Head of caudate nucleus (tissue), 42 donors: ENCODE measurements at regions not wholly inside any gene's neighbourhood (a gene's known extent, or its start where the extent isn't known, plus 50 kb on each side); places are given as distances from the start of the nearest gene placed in this dataset.

Experiments used
- DNase-seq, 42 donors: peaks; one replicate each; pipeline versions ENCODE4 v3.0.0 to v3.0.0-alpha.2; 2020 to 2021; ENCODE audit warnings: mixed read lengths in 7 of 42
- intact Hi-C: fragments of 100-400 bp; cut with DNase I; formaldehyde crosslinking; loops from one replicate; pipeline ENCODE4 v1.15.0; 2022

DNA sequence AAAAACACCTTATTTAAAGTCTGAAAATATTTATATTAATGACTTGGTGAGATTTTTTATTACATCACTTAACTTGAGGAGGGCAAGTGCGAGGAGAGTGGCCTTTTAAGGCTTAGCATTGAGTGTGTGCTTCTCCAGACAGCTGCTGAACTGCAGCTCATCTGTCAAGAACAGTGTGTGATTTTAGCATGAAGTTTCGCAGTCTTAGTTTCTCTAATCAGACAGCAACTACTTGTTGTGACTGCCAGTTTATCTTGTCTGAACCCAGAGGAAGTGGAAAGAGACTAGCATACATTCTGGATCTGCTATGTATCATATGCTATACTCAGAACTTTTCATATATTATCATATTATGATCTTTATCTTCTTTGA, 291.7 kb upstream of the ROPN1 start:
- peak in 1 of 42 donors; percentile 16 for DNase-seq
- intact Hi-C loops, result no loop called here

DNA sequence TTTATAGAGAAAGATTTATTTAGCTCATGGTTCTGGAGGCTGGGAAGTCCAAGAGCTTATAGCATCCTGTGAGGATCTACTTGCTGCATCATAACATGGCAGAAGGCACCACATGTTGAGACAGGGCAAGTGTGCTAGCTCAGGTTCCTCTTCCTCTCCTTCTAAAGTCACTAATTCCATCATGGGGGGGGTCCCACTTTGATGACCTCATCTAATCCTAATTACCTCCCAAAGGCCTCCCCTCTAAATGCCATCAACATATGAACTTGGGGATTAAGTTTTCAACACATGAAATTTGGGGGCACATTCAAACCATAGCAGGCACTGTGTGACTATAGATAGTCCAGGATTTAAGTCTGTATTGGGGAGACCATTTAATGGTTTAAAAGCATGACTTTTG, 297.1 kb upstream of the ROPN1 start:
- peak in 1 of 42 donors; percentile 3 for DNase-seq
- intact Hi-C loops, result no loop called here

DNA sequence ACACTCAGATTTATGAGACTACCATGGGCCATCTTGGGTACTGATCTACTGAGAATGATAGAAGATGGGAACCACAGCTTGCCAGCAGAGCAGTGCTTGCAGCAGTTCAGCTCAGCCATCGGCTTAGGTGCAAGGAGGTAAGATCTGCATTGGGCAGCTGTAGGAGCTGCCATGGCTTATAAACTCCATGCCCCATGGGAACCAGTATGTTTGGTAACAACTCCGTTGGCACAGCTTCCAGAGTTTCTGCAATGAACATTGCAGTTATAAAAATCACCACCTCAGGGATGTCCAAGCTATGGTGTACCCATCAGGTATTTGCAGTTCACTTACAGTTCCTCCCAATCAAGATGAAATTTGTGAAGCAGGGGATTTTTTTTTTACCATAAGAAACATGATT, 299.1 kb upstream of the ROPN1 start:
- intact Hi-C loops, result no loop called here
- DNase-seq, result peak in 1 of 42 donors; percentile 5

DNA sequence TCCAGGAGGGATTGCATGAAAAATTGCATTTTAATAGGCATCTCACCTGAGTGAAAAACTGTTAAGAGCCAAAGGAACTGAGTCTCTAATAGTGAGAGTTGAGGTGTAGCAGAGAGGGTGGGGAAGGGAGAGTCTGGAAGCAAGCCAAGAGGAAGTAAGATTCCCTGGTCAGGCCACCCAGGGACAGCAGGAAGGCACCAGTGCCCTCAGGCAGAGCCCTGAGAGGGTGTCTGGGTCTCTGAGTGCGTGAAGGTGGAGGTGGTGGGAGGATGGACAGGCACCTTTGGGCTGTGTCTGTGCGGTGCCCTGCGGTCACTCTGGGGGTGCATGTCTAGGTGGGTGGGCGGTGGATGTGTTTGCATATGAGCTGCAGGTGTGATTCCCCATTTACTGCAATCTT, 300.4 kb upstream of the ROPN1 start:
- DNase-seq, result peak in 1 of 42 donors; percentile 21
- intact Hi-C loops, result no loop called here

DNA sequence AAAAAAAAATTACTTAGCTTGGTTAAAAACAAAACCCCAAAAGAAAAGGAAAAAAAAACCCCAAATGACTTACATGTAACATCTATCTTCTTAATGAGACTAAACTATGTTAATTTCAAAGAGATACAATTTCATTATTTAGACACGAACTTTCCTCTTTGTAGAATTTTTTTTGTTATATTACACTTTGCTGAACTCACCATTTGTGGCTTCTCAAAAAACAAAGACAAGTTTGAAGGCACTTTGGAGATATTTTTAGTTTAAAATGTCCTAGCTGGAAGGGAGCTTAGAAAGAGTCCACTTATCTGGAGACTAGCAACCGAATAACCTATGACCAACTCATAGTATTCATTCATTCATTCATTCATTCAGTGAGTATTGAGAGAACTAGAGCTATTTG, 301.7 kb upstream of the ROPN1 start:
- intact Hi-C loops, result no loop called here
- no peak for DNase-seq

DNA sequence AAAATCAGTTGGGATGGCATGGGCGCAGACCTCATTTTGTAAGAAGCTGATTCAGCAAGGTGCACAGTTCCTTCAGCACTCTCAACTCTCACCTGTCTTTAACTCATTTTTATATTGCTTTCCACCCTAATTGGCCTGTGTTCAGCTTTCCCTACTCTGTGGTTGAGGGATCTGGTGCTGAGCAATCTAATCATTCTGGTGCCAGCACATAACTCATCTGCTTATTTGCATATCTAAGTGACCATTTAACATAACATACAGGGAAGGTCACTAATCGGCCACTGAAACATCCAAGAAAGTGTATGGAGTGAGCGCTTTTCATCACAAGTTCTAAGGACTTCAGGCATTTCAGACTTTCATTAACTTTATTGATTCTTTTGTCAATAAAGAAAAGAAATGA, 303.4 kb upstream of the ROPN1 start:
- intact Hi-C loops, result no loop called here
- no peak for DNase-seq

DNA sequence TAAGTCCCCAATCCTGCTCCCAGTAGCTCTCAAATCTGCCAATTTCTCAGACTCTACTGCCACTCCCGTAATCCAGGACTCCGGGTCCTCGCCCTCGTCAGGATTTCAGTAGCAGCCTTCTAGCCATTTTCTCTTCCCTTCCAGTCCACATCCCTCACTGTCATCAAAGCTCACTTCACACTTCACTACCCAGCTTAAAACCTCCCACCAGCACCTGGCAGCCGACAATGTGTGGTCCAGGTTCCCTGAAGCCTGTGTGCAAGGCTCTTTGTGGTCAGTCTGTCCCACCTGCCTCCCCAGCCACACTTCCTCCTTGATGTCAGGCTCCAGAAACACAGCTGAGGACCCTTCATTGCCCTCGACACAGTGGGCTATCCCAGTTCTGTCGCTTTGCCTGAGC, 304.5 kb upstream of the ROPN1 start:
- DNase-seq, result peak in 1 of 42 donors; percentile 12
- intact Hi-C loops, result no loop called here

DNA sequence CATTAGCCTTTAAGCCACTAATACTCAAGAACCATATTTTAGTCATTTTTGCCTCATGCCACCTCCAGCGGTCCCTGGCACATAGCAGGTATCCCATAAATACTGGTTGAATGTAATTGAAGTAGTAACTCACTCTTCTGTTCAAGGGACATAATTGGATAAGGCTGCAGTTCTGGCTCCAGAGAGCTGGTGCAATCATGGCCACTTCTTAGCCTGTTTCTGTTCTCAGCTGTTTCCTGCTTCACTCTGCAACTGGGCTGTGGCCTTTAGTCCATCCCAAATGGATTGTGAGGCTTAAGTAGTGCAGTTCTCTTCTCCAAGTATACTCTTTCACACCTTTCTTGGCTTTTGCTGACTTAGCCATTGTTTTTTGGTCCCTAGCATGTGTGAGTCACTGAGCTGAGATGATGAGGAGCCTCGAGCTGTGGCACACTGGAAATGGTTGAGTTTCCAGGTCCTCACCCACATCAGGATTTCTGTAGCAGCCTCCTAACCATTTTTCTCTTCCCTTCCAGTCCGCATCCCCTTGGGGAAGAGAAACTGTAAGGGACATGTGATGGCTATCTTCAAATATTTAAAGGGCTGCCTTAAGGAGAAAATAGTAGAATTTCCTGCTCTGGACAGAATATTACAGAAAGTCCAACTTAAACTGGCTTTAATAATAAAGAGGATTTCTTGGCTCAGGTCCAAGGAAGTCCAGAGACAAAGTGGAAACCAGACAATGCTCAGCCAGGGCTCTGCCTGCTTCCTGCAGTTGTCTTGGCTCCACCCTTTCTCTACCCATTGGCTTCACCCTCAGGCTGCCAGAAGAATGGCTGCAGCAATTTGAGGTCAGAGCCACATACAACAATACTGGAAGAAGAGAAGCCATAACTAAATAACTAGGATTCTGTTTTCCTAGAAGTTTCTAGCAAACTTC, 305.4 kb upstream of the ROPN1 start:
- intact Hi-C loops, result no loop called here

DNA sequence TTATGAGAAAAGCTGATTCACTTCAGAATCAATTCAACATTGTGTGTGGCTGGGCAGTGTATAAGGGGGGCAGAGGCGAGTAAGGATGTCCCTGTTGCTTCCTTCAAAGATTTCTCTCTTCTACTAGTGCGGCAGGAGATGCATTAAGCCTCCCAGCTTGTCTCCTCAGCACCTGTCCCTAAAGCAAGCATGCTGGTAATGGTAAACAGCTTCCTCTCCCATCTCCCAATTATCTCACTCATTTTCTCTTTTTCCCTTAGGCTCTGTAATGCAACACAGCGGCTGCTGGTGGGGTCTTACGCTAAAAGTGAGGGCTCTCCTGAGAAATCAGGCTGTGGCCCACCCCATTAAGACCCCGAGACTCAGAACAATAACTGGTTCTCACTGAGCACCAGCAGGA, 306.4 kb upstream of the ROPN1 start:
- intact Hi-C loops, result no loop called here
- no peak for DNase-seq

More for the DNA sequence above, 305.4 kb upstream of the ROPN1 start:
- no peak for DNase-seq

DNA sequence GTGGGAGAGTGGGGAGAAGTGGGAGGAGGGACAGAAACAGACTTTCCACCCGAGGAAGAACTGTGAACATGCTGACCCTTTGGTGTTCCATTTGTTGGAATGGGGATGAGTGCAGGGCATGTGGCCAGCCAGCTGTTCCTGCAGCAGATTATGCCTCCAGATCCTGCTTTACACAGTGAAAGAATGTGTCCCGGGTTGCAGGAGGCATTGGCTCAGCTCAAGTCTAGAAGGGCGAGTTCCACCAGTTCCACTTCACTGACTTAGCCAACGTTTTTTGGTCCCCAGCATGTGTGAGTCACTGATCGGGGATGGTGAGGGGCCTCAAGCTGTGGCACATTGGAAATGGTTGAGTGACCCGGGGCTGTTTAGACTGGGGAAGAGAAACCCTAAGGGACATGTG, 307.0 kb upstream of the ROPN1 start:
- DNase-seq, result no peak
- intact Hi-C loops, result no loop called here

DNA sequence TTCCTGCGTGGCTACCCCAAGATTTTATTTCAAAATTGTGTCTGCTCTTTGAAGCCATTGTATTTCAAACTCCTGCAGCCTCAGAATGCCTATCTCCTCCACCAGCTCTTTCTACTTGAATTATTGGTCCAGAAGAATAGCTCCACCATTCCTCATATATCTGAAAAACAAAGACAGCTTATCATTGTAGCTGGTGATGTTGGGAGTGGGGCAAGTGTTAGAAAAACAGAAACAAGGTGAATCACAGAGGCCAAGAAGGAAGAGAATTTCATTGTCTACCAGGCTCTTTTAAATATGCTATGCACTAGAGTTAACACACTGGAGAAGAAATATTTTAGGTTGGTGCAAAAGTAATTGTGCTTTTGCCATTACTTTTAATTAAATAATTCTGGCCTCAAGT, 307.9 kb upstream of the ROPN1 start:
- DNase-seq, result no peak
- intact Hi-C loops, result no loop called here

DNA sequence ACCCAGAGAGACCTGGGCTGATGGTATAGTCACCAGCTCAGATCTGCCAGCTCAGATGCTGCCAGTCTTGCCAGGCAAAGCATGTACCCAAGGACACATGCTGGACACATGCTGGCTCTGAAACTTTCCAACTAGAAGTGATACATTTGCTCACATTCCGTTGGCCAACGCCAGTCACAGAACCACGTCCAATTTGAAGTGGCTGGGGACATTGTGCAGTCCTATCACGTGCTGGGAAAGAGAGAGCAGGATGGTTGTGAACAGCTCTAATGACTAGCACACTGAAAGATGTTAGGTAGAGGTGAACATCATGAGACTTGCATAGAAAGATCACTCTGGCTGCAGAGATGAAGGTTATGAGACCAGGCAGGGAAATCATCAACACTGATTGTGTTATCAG, 308.5 kb upstream of the ROPN1 start:
- DNase-seq, result no peak
- intact Hi-C loops, result no loop called here

DNA sequence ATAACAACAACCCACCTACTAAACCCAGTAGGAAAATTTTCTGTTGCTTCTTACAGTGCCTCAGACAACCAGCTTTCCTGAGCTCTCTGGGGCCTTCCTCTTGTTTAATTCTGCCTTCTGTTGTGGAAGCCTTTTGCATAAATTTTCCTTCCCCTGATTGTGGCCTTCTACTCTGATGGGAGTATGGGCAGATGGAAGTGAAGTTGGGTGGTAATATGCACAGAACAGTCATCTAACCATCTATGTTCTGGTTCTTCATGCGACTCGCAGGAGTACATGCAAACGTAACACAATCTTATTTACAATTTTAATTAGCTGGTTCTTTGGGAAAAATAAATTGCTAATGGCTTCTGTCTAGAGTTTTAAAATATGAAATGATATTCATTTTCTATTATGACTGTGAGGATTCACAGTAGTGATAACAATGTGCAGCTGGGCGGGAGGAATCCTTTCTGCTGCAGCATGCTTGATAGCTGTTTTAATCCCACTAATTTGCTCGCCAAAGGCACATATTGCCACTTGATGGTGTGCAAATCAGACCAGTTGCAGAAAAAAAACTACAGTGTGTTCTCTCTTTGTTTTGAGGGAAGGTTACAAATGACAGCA, 311.5 kb upstream of the ROPN1 start:
- DNase-seq, result no peak
- intact Hi-C loops, result no loop called here

DNA sequence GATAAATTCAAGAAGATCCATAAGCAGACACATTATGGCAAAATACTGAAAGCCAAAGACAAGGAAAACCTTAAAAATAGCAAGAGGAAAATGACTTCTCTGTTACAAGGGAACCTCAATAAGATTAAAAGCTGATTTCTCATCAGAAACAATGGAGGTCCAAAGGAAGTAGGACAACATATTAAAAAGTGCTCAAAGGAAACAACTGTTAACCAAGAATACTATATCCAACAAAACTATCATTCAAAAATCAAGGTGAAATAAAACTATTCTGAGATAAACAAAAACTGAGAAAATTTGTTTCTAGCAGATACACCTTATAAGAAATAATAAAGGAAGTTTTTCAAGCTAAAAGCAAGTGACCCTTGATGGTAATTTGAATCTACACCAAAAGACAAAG, 314.7 kb upstream of the ROPN1 start:
- no peak for DNase-seq
- intact Hi-C loops, result no loop called here

DNA sequence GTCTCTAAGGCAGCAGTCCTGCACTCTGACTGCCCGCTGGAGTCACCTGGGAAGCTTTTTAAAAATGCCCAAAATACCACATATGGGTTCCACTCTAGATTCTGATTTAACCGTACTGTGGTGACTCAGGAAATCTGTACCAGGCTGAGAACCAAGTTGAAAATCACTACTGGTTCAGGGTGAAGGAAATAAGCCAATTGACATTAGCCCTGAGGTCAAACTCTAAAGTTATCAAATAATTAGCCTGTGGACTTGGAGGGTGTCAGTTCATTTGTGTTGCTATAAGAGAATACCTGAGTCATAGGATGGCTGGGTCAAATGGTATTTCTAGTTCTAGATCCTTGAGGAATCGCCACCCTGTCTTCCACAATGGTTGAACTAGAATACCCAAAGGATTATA, 321.7 kb upstream of the ROPN1 start:
- intact Hi-C loops, result no loop called here
- no peak for DNase-seq

DNA sequence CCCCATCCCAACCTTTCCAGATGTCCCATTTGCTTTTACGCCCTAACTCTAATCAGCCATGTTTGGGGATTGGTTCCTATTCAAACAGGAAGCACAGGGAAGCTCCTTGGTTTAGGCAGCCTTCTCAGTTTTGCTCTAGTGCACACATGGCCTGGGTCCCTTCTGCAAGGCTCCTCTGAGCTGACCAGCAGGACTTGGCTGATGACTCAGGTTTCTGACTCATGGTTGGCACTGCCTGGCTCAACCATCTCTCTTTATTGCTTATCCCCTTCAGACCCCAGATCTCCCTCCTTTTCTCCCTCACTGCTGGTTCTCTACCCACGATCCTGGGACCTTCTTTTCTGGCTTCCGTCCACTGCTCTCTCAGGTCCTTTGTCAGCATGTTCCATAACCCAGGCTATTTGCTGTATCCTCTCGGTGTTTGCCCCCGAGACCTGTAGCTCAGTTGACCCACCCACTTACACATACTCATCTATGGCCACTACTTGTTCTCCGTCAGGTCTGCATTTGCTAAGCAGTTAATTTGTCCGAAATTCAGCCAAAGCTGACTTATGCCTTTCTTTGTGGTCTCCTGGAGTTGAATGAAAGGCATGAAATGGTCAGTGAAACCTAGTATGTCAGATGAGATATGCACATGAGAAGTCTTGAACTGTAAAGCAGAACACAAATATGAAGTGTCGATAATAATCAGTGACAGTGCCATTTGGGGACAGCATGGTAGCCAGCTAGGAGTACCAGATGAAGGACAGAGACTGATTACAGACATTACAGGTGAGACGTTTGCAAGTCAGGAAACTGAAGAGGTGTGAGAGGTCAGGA, 323.5 kb upstream of the ROPN1 start:
- DNase-seq, result peak in 3 of 42 donors; percentile 8 to 29 (median 8)

DNA sequence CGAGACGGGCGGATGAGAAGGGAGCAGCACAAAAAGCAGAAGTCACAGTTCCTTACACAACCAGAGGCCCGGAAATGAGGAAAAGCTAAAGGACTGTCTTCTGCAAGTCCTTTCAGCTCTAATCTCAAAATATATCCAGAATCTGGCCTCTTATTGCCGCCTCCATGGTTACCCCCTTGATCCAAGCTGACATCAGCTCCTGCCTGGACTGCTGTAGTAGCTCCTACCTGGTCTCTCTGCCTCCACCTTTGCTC, 324.0 kb upstream of the ROPN1 start:
- DNase-seq, result no peak
- intact Hi-C loops, result no loop called here

More for the DNA sequence above, 323.5 kb upstream of the ROPN1 start:
- intact Hi-C loops, result no loop called here

DNA sequence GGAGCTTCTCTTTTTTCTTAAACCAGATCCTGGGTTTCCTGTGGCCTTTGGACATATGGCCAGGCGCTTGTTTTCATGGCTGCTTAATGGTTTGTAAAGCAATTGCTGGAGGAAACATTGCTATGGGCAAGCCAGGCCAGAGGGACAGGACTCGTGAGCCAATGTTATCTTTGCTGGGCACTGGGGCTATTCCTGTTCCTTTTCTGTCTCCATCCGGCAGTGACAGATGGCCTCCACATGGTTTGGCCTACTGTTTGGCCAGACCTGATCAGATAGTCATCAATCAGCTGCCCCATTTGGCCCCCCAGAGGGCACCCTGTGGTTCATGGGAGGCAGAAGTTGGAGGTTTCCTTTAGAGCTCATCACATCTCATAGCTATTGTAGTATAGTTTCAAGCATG, 326.1 kb upstream of the ROPN1 start:
- intact Hi-C loops, result no loop called here
- no peak for DNase-seq

DNA sequence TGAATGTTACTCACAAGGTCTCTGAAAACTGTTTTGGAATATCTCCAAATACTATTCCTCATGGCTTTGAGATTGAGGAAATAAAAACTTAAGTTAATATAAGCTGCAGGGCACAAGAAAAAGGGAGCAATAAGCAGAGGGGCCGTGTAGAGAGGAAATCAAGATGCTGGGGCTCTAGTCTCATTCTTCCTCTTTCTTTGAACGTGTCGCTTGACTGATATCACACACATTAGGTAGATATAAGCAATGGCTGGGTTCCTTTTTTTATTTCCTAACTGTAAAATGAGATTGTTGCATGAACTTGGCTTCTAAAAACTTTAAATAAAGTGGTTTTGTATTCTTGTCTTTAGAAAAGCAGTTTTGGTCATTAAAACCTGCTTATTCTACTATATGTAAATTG, 326.7 kb upstream of the ROPN1 start:
- DNase-seq, result no peak
- intact Hi-C loops, result no loop called here

DNA sequence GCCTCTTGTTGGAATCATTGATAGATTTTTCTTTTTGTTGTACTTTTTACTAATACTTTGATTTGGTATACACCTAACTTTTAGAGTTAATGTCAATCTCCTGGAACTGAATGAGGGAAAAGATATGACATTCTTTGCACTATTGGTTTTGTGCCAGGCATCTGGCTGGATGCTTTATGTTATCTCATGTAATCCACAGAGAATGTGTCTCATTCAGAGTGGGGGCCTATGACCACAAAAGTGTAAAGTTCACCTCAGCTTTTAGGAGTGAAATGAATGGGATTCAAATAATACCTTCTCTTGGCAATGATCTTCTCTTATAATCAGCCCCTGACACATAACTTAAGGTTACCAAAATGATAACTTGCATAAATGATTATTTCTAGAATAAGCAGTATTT, 329.1 kb upstream of the ROPN1 start:
- intact Hi-C loops, result no loop called here
- DNase-seq, result no peak
